LNCaP clone FGC (cell line): ENCODE measurements at regions not wholly inside any gene's neighbourhood (a gene's known extent, or its start where the extent isn't known, plus 50 kb on each side); places are given as distances from the start of the nearest gene placed in this dataset.

ENCODE experiments used
- DNase-seq: peaks from one replicate; pipeline ENCODE4 v3.0.0-alpha.2; 2011; ENCODE audit warnings: low read depth
- H3K4me3 ChIP-seq: 2 replicates; pipeline ENCODE4 v1.5.1; 2011; ENCODE audit warnings: mild to moderate bottlenecking, low read depth, low read length, control low read depth
- CTCF ChIP-seq: IDR thresholded peaks from 2 replicates; pipeline ENCODE4 v1.5.1; 2012; ENCODE audit warnings: mild to moderate bottlenecking; ENCODE audit not compliant: control insufficient read depth, insufficient read depth; ENCODE audit errors: extremely low read depth

GRCh38 chr5:158069838-158070237, 210.9 kb upstream of the CLINT1 start:
- TF ChIP-seq CTCF, result no peak
- no peak for DNase-seq

GRCh38 chr5:158068964-158069363, 210.0 kb upstream of the CLINT1 start:
- DNase-seq, result no peak
- no peak overlapping the region for H3K4me3 ChIP-seq
- no peak for TF ChIP-seq CTCF

More at GRCh38 chr5:158069838-158070237, 210.9 kb upstream of the CLINT1 start:
- H3K4me3 ChIP-seq, result no peak overlapping the region

- TF ChIP-seq CTCF, result no peak
- no peak for DNase-seq
- no peak overlapping the region for H3K4me3 ChIP-seq
These were observed 207.1 kb upstream of the CLINT1 start for GRCh38 chr5:158066076-158066475.

GRCh38 chr5:158064334-158065123, 205.6 kb upstream of the CLINT1 start:
- H3K4me3 ChIP-seq, result no peak overlapping the region
- no peak for TF ChIP-seq CTCF
- DNase-seq, result no peak

GRCh38 chr5:158063052-158063451, 204.1 kb upstream of the CLINT1 start:
- H3K4me3 ChIP-seq, result no peak overlapping the region
- no peak for TF ChIP-seq CTCF
- no peak for DNase-seq

- TF ChIP-seq CTCF, result no peak
These were observed 202.5 kb upstream of the CLINT1 start for GRCh38 chr5:158061451-158061850.

GRCh38 chr5:158060212-158060611, 201.3 kb upstream of the CLINT1 start:
- no peak for DNase-seq
- H3K4me3 ChIP-seq, result no peak overlapping the region
- no peak for TF ChIP-seq CTCF

More at GRCh38 chr5:158061451-158061850, 202.5 kb upstream of the CLINT1 start:
- DNase-seq, result no peak
- H3K4me3 ChIP-seq, result no peak overlapping the region
